K562 (cell line): ENCODE measurements at regions not wholly inside any gene's neighbourhood (a gene's known extent, or its start where the extent isn't known, plus 50 kb on each side); places are given as distances from the start of the nearest gene placed in this dataset.

Experiments
- CTCF ChIP-seq, 3 experiments: IDR thresholded peaks in 2 of 3; conservative IDR thresholded peaks in 1 of 3; 2 replicates each; pipeline ENCODE4 v1.5.1; 2011 to 2012; ENCODE audit warnings: low read length in 3 of 3, mild to moderate bottlenecking in 3 of 3, control low read depth in 2 of 3, improper control_type of control experiment in 1 of 3, inconsistent platforms in 1 of 3, low read depth in 1 of 3, mixed read lengths in 1 of 3, moderate library complexity in 1 of 3; ENCODE audit not compliant: insufficient read depth in 2 of 3
- NR1H2 ChIP-seq: sonication (generic); formaldehyde crosslinking; IDR thresholded peaks from 2 replicates; pipeline ENCODE4 v1.4.0; 2020; ENCODE audit warnings: mild to moderate bottlenecking, missing genetic modification reagents
- ZNF561 ChIP-seq: fragments of 450-650 bp; formaldehyde crosslinking; conservative IDR thresholded peaks from 2 replicates; pipeline ENCODE4 v1.4.0; 2020; ENCODE audit warnings: mild to moderate bottlenecking, moderate library complexity
- ZNF609 ChIP-seq: sonication (generic); formaldehyde crosslinking; IDR thresholded peaks from 2 replicates; pipeline ENCODE4 v1.8.1; 2023; ENCODE audit warnings: missing genetic modification reagents, mild to moderate bottlenecking, borderline replicate concordance
- TF ChIP-seq, protein P1 (sequence below): fragments of 250-450 bp; sonication (Bioruptor Pico); IDR thresholded peaks from 2 replicates; pipeline ENCODE4 v1.5.0; 2021; ENCODE audit warnings: mild to moderate bottlenecking, moderate library complexity

DNA sequence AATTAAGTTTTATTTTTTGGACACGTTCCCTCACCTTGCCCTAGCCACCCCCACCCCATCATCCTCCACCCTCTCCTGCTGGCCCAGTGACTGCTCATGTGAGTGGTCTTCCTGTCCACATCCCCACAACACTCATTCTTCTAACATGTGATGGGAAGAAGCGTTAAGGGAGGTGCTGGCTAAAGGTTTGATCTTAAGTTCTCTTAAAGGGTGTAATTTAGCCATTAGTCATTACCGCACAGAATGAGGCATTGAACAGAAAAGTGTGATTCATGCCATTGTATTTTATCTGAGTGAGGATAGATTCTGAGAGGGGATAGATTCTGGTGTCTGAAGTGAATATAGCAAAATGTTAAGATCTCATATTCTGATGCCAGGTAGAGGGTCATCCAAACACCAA is 272.9 kb upstream of the TPM1 start:
- TF ChIP-seq ZNF561 (no peak), CTCF (IDR thresholded peaks at IDR 0.05 in 2 of 3, conservative IDR thresholded peaks at IDR 0.05 in 1 of 3; ENCODE audit: insufficient read depth in 2 of 3, low read depth in 1 of 3, low read length in 3 of 3) (no peak), NR1H2 (CRISPR knock-in tag) (no peak), ZNF609 (CRISPR knock-in tag) (no peak)
- TF ChIP-seq, protein P1, sequence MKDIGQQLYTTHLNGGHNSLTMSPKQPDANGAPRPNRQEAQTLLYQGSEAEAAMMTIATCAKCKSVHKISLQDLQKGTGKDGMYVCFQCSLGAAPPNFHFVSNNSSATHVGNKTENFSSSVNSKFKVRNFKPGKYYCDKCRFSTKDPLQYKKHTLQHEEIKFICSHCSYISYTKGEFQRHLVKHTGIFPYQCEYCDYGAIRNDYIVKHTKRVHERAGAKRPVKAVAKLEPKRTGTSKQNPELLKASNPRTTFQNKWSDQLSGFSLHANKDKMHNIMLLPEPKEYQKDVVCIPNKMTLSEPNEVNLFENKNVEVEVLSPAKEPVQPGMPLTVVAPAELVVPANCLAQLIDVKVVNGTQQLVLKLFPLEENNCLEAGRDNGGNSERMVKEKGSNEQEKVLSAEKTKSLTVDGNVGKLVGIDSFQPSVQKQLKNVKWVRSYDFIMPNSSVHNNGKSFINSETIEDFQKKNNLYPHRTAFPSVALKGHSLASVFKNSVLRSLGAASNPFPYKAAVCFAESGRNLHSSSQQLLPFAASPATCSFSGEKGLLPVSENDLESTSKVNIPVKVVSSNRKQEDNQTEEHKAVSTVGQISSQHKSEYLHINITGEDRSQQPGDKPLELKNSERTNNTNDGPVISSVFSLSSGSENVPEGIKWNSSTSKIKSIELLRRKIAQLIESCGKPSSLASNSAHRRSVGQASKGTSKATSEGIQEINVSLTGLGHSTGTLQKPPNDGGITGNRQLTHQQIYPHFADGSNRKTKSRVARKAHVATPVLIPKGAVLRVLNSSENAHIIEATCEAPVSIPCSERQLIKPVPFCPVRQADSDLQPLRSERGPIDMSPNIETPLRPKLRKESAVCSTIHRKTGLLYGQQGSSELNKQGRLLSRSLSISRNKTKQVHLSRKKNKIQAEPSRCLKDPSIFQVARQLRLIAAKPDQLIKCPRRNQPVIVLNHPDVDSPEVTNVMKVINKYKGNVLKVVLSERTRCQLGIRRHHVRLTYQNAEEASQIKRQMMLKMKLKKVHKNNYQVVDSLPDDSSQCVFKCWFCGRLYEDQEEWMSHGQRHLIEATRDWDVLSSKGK (CRISPR knock-in tag), result no peak
